CD4-positive, alpha-beta T cell treated with Interleukin-21 for 1 hour (primary cell): ENCODE measurements at regions not wholly inside any gene's neighbourhood (a gene's known extent, or its start where the extent isn't known, plus 50 kb on each side); places are given as distances from the start of the nearest gene placed in this dataset.
"Not testable (repeated sequence)": the region's sequence is repeated elsewhere in the genome, so short reads cannot be mapped to it uniquely, and the experiment has no call there.

Experiments used
- DNase-seq: peaks from one replicate; pipeline ENCODE4 v3.0.0-alpha.2; 2020

DNA sequence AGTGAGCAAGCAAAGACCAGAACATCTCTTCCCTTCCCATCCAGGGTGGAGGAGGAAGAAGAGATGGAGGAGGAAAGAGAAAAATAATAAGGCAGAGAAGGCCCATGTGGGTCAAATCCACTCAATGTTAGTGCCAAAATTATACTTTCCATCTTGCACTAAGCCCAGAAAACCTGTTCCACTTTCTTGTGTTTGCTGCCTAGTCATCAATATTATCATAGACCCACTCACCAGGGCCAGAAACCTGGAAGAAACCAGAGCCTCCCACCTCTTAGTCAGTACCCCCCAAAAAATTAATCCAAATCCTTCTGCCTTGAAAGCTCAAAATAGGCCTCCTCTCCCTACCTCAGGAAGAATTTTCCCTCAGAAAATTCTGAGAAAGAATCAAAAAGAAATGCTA, 171.1 kb downstream of the SOD2 start:
- DNase-seq = no peak

DNA sequence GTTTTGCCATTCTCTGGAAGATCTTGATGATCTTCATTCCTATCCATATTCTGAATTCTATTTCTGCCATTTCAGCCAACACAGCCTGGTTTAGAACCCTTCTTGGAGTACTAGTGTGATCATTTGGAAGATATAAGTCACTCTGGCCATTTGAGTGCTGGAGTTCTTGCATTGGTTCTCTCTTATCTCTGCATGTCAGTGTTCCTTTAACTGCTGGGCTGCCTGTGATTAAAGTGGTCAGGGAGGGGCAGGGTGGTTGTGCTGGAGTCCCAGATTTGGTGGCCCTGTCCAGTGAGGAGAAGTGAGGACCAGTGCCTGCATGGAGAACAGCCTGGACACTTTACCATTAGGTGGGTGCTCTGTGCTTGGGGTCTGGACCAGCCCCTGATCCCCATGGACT, 173.0 kb downstream of the SOD2 start:
- DNase-seq = no peak

DNA sequence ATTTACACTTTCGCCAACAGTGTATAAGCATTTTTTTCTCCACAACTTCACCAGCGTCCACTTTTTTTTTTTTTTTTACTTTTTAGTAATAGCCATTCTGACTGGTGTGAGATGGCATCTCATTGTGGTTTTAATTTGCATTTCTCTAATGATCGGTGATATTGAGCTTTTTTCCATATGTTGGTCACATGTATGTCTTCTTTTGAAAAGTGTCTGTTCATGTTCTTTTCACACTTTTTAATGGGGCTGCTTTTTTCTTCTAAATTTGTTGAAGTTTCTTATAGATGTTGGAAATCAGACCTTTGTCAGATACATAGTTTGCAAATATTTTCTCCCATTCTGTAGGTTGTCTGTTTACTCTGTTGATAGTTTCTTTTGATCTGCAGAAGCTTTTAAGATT, 177.2 kb downstream of the SOD2 start:
- DNase-seq = not testable (repeated sequence)

DNA sequence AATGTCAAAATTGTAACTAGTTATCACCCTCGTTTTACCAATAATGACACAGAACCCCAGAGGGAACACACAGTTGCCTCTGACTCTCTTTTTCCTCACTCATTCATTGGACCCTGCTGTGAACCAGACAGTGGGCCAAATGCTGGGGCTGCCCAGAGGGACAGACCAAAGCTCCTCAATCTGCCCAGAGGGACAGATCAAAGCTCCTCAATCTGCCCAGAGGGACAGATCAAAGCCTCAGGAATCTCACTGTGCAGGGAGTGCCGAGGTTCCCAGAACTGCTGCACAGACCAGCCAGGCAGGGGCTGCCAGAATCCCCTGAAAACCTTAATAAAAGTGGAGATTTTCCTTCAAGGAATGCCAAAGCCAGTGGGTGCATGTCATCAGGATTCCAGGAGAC, 179.1 kb downstream of the SOD2 start:
- DNase-seq = no peak

DNA sequence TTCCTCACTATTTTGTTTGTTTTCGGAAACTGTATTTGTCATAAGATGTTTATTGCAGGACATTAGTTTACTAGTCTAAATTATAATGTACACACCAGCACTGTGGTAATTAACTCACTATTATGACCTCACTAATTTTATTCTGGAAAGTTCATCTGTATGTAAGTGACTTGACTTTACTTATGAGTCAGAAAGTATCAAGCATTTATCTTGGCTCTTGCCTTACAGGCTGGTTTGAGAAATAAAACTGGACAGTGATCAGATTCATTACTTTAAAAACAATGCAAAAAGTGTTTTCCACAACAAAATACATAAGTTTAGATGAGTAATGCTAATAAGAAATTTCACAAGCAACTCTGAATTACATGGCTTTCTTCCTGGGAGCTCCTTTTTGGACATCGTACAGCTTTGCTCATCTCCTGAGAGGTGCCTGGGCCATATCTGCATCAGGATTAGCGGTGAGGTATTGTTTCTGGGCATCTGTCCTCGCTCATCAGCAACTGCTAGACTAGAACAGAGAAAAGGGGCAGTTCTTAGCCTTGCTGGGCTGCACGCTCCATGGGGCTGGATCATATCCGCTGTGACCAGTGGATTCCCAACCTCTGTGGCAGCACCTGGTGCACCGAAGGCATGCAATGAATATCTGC, 179.8 kb downstream of the SOD2 start:
- no peak for DNase-seq

DNA sequence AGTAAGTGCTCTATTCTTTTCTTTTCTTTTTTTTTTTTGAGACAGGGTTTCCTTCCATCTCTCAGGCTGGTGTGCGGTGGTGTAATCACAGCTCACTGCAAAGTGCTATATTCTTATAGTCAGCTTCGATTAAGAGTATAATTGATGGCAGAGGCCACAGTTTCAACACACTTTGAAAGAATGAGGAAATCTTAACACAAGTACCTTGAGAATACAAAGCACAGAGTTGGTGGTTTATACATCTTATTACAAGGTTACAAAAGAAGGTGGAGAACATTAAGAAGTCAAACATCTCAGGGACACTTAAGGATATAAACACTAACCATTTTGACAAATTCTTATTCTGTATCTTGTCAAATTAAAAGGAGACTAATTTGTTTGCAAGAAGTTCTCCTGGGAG, 180.5 kb downstream of the SOD2 start:
- DNase-seq = no peak

DNA sequence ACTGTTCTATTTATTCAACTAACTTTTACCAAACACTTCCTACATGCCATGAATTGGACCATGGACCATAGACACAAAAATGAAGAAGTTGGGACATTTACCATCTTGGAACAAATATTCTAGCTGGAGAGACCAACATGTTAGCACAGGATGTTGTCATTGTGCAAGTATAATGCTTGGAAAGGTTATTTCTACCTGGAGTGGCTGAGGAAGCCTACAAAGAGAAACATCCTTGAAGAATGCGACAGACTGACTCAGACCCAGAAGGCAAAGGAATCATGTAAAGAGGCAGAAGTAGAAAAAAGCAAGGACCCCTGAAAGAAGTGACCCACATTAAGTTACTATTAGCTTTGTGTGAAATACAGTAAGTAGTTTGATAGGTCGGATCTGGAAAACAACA, 180.9 kb downstream of the SOD2 start:
- no peak for DNase-seq

DNA sequence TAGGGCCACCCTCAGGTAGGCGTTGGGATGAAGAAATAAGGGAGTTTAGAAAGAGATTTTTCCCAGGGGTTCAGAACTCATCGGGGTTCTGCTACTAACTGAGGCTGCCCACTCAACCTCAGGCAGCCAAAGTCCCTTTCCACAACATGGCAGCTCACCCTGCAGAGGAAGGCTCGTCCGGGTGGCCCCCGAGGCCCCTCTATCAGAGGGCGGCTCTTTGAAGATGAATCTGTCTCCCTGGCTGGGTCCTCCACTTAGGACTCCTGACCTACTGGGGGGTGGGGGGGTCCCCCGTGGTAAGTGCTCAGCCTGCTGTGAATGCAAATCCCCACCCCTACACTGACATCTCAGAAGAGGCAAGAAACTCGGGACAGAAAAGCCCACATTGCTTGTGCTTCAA, 182.9 kb downstream of the SOD2 start:
- DNase-seq = no peak

DNA sequence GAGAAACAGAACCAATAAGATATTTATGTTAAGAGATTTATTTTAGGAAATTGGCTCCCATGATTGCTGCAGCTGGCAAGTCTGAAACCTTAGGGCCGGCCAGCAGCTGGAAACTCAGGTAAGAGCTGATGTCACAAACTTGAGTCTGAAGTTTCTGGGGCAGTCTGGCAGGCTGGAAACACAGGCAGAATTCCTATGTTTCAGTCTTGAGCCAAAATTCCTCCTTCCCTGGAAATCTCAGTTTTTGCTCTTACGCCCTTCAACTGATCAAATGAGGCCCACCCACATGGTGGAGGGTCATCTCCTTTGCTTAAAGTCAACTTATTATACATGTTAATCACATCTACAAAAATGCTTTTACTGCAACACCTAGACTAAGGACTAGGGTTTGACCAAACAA, 184.1 kb downstream of the SOD2 start:
- no peak for DNase-seq

DNA sequence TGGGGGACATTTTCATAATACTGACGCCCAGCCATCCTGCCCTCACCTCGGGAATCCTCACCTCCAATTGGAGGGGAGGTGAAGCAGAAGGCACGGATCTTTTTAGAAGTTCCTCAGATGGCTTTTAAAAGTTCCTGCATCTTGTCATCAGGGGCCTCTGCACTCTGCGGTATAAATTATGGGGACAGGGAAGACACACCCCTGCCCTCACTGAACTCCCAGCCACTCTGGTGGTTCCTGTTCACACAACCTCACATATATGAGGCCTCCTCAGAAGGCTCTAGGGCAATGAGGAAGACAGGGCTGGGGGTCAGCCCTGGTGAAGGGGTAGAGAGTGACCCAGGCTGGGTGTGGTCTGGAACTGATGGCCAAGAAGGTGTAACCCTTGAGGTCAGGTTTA, 187.0 kb downstream of the SOD2 start:
- no peak for DNase-seq

DNA sequence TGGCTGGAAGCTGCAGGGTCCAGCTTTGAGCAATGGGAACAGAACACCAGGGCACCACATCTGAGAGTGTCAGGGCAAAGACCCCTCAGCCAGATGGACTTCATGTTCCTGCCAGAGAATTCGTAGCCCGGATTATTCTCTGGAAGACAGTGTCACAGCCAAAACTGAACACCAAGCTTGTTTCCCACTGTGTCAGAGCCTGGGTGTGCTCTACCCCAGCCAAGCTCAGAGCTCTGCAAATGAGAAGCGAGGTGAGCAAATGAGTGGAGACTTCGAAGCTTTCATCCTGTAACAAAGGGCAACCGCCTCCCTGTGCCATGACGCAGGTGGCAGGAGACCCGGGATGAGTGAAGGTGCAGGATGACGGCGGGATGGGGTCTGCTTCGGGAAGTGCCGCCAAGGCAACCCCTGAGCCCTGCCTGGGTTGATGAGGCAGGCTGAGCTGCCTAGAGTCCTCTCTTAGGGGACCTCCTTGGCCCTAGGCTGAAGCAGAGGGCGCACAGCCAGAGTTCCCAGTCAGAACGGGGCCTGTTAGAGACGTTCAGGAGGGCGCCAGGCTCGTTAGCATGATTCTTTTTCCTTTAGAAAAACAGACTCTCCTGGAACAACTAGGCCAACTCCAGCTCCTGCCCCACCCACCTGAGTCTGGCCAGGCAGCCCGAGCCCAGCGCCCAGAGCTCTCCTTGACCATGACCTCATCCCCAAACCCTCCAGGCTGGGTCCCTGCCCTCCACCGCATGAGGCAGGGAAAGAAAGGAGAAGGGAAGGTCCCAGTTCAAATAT, 187.7 kb downstream of the SOD2 start:
- no peak for DNase-seq

DNA sequence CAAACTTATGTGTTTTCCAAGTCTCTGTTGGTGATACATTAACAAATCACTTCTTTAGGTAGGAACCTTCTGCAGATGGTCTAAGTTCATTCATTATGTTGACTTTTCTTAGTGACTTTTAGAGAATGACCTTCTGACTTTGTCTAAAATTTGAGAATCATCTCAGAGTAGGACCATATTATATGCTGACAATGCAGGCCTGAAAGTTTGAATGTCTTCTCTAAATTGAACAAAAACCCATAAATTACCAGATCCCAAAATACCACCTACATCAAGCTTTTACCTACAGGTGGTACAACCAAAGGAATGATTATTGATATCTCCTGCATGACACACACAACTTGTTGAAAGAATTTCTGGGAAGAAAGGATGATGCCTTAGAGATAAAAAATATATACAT, 191.5 kb downstream of the SOD2 start:
- DNase-seq = no peak

DNA sequence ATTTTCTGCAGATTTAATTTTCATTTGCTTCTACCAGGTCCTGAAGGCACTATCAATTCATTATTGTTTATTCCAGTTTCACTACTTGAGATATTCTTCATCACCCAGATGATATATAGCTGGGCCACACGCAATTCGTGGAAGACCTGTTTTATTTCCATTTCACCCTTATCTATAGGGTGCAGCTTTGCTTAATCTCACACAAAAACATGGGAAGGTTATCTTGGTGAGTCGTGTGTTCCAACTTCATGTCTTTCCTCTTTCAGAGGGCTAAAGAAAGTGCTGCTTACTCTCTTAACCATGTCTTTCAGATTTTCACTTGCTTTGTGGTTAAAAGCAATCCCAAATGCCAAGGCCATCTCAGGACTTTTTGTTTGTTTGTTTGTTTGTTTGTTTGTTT, 194.0 kb downstream of the SOD2 start:
- no peak for DNase-seq

DNA sequence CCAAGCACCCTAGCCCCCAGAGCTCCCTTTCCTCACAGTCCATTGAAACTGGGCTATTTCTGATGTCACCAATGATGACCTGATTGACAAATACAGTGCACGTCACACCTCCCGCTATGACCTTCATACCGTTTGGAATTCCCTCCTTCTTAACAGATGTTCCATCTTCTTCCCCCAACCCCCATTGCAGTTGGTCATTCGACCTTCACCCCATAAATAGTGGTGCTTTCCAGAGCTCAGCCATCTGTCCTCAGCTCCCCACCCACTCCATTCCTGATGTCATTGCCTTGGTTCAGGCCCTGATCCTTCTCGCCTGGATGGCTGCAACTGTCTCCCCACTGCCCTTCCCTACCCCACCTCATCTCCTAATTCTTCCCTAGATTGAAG, 198.5 kb downstream of the SOD2 start:
- DNase-seq = no peak

DNA sequence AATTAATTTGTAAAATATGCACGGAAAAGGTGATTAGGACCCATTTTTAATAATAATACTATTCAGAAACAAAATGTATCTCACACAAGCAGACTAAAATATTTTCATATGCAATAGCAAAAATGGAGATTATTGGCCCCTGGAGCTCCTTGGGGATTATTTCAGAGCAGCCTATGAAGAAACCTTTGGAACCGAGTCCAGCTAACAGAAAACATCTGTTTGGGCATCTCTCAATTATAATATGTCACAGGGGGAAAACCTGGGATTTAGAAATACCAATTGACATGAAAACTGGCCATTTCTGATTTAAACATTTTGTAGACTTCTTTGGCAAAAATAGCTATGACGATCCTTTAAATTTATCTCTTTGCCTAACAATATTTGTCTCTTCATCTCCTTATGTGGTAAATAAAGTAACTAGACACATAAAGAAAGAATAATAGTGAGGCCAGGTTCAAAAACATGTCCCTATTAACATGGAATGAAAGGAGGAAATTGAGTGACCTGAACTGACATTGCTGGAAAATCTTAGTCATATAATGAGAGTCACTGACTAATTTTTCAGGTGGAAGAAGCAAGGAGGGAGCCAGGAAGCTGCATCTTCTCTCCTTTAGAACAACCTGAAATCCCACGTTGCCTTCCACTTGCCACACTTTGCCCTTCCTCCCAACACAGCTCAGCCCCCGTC, 199.0 kb downstream of the SOD2 start:
- DNase-seq = no peak

DNA sequence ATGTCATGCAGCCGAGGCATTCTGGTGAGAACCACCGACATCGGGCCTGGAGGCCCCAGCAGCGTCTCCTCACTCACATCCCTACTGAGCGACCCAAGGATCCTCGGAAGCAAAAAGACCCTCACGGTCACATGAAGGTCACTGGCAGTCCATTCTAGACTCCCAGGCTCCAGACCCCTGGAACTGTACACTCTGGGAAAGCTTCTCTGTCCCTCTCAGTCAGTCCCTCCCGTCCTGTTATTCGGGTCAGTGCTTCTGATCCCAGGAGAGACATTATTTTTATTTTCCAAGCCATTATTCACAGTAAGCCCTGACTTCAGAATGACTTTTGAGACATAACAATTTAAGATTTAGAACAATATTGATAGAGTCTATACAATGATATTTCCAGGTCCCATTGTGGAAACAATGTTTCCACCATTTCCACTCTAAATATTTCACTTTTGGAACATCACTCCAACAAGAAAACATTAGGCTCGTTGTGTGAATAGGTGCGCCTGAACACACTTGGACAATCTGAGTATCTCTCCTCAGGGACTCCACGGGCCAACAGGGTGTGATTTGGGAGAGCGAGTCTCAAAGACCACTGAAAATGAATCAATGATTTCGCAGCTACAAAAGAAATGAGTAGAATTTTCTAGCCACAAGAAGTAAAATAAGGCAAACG, 199.7 kb downstream of the SOD2 start:
- no peak for DNase-seq

DNA sequence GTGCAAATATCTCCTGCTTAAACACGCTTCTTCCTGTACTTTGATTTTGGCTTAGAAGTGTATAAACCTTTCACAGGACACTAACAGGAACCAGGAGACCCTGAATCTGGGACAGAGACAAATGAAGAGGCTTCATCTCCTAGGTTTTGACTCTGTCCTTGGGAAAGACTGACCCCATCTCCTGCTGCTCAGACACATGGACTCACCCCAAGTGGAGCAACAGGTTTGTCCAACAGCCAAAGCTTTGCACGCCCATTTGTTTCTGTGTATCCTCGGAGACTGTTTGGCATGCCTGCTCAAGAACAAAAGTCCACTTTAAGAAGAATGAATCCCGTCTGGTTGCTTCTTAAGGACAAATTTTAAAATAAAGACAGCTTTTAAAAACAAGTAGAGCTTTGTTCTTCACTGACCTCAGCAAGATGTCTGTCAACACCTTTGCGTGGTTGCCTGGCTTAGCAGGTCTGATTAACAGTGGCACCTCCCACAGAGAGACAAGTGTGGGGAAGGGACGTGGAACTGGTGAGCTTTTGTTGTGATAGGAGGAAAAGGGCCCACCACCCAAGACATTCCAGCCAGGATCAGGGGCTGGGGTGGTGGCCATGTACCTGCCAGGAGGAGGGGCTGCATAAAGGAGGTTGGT, 202.6 kb downstream of the SOD2 start:
- no peak for DNase-seq

DNA sequence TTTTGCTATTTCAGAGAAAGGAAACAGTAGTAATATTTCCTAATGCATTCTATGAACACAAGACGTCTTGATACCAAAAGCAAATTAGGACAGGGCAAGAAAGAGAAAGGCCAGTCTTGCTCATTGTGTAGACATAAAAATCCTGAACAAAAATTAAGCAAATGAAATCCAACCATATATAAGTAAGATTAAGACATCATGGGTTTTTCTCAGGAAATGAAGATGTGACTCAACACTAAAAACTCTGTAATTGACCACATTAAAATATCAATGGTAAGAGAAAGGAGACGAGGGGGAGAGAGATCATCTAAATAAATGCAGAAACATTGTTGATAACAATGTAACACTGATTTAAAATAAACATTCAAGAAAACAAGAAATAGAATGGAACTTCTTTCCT, 205.4 kb downstream of the SOD2 start:
- DNase-seq = no peak

DNA sequence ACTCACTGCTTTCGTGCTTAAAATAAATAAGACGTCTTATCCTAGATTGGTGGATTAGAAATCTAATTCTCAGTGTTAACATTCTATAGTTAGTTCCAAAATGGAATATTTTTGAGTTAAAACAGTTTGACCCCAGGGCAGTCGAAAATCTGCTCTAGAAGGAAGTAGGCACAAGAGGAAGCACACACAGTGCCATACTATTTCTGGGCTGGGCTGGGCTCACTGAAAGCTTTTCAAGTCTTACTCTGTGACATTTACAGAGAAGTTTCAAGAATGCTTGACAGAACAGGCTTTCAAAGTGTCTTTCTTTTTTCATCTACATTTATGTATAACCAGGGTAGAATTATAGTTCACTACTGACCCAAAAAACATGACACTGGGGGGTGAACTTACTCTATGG, 209.8 kb downstream of the SOD2 start:
- DNase-seq = no peak

DNA sequence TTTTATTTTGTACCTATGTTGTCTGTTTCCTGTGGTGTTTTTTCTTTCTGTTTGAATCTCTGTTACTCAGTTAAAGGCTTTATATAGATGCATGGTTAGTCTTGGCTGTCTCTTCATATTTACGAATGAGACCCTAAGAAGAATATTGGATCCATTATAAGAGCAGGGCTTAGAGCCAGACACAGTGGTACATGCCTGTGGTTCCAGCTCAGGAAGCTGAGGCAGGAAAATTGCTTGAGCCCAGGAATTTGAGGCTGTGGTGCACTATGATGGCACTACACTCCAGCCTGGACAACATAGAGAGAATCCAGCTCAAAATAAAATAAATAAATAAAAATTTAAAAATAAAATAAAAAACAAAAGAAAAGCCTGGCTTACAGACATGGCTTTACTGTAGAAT, 211.1 kb downstream of the SOD2 start:
- DNase-seq = no peak

DNA sequence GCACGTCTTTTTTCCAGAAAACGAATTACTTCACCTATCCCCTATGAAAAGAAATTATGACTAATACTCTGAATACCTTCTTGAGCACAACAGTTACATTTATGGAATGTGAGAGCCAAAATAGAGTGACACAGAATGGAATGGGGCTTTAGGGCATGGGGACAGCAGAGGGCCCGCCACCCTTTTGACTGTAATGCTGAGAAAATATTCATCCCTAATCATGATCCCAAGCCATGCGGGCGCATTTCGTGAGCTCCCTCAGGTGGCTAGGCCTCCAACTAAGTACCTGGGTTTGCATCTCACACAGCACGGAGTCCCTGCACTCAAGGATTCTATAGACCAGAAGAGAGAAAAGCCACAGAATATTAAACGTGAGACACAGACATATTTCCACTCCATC, 212.6 kb downstream of the SOD2 start:
- DNase-seq = no peak

DNA sequence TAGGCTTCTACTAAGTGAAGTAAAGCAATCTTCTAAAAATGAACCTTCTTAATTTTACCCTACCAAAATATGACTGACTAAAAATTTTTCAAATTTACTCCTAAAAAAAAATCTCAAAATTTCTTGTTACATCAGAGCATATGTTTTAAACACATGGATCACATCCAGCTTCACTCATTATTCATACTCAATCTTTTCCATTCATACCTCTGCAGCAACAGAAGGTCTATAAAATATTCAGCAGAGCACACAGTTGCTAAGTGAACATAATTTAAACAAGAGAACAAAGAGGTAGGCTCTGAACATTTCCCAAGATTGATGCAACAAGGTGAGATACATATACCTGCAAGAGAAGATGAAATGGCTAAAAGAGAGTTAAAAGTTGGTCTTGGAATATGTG, 213.9 kb downstream of the SOD2 start:
- DNase-seq = no peak
